ENCODE measurements at regions not wholly inside any gene's neighbourhood (a gene's known extent, or its start where the extent isn't known, plus 50 kb on each side); places are given as distances from the start of the nearest gene placed in this dataset.
"Not testable (repeated sequence)": the region's sequence is repeated elsewhere in the genome, so short reads cannot be mapped to it uniquely, and the experiment has no call there.

- Mint-ChIP-seq H3K4me3 (ENCODE audit: unreplicated experiment) (no peak overlapping the region), H3K4me1 (ENCODE audit: low read depth, unreplicated experiment) (no peaks in the 10 kb centered on the region), H3K9me3 (ENCODE audit: unreplicated experiment) (peaks cover 9% of the 10 kb centered on the region), H3K36me3 (ENCODE audit: unreplicated experiment) (peaks cover 12% of the 10 kb centered on the region), H3K27me3 (ENCODE audit: unreplicated experiment) (no peaks in the 10 kb centered on the region), H3K27ac (ENCODE audit: unreplicated experiment) (no peak overlapping the region)
- no peak for TF ChIP-seq CTCF (IDR thresholded peaks at IDR 0.05; ENCODE audit: partially characterized antibody, unreplicated experiment)
- no peak for DNase-seq
These were observed 565.5 kb downstream of the FRK start for GRCh38 chr6:115495184-115495583.

- H3K27ac Mint-ChIP-seq (ENCODE audit: unreplicated experiment): no peak overlapping the region
- no peak for TF ChIP-seq CTCF (IDR thresholded peaks at IDR 0.05; ENCODE audit: partially characterized antibody, unreplicated experiment)
- no peaks in the 10 kb centered on the region for H3K27me3 Mint-ChIP-seq (ENCODE audit: unreplicated experiment)
- DNase-seq: no peak
- no peaks in the 10 kb centered on the region for H3K36me3 Mint-ChIP-seq (ENCODE audit: unreplicated experiment)
- no peaks in the 10 kb centered on the region for H3K9me3 Mint-ChIP-seq (ENCODE audit: unreplicated experiment)
- no peaks in the 10 kb centered on the region for H3K4me1 Mint-ChIP-seq (ENCODE audit: low read depth, unreplicated experiment)
- no peak overlapping the region for H3K4me3 Mint-ChIP-seq (ENCODE audit: unreplicated experiment)
These were observed 573.4 kb downstream of the FRK start for GRCh38 chr6:115487331-115487730.

- H3K4me3 Mint-ChIP-seq (ENCODE audit: unreplicated experiment): no peak overlapping the region
These were observed 575.3 kb downstream of the FRK start for GRCh38 chr6:115485400-115485799.

GRCh38 chr6:115480543-115480942 lies 580.1 kb downstream of the FRK start:
- not testable (repeated sequence) for H3K4me1 Mint-ChIP-seq (ENCODE audit: low read depth, unreplicated experiment); H3K27me3 Mint-ChIP-seq (ENCODE audit: unreplicated experiment); H3K36me3 Mint-ChIP-seq (ENCODE audit: unreplicated experiment); H3K4me3 Mint-ChIP-seq (ENCODE audit: unreplicated experiment); H3K9me3 Mint-ChIP-seq (ENCODE audit: unreplicated experiment); DNase-seq; H3K27ac Mint-ChIP-seq (ENCODE audit: unreplicated experiment)

More at GRCh38 chr6:115485400-115485799, 575.3 kb downstream of the FRK start:
- no peak for DNase-seq
- Mint-ChIP-seq H3K27me3 (ENCODE audit: unreplicated experiment) (no peaks in the 10 kb centered on the region), H3K4me1 (ENCODE audit: low read depth, unreplicated experiment) (no peaks in the 10 kb centered on the region), H3K27ac (ENCODE audit: unreplicated experiment) (no peak overlapping the region), H3K9me3 (ENCODE audit: unreplicated experiment) (no peaks in the 10 kb centered on the region), H3K36me3 (ENCODE audit: unreplicated experiment) (no peaks in the 10 kb centered on the region)
- TF ChIP-seq CTCF (IDR thresholded peaks at IDR 0.05; ENCODE audit: partially characterized antibody, unreplicated experiment): no peak

- Mint-ChIP-seq H3K36me3 (ENCODE audit: unreplicated experiment) (no peaks in the 10 kb centered on the region), H3K4me1 (ENCODE audit: low read depth, unreplicated experiment) (no peaks in the 10 kb centered on the region), H3K27ac (ENCODE audit: unreplicated experiment) (no peak overlapping the region), H3K4me3 (ENCODE audit: unreplicated experiment) (no peak overlapping the region), H3K9me3 (ENCODE audit: unreplicated experiment) (no peaks in the 10 kb centered on the region), H3K27me3 (ENCODE audit: unreplicated experiment) (no peaks in the 10 kb centered on the region)
- no peak for DNase-seq
- no peak for TF ChIP-seq CTCF (IDR thresholded peaks at IDR 0.05; ENCODE audit: partially characterized antibody, unreplicated experiment)
These were observed 586.1 kb downstream of the FRK start for GRCh38 chr6:115474443-115475041.
